WTC11 (cell line): ENCODE measurements at regions not wholly inside any gene's neighbourhood (a gene's known extent, or its start where the extent isn't known, plus 50 kb on each side); places are given as distances from the start of the nearest gene placed in this dataset.

Experiments
- ATF2 ChIP-seq: sonication (generic); formaldehyde crosslinking; IDR thresholded peaks from 2 replicates; pipeline ENCODE4 v1.8.1; 2022; ENCODE audit warnings: low read depth, missing genetic modification reagents, borderline replicate concordance
- ATF6 ChIP-seq: sonication (generic); formaldehyde crosslinking; IDR thresholded peaks from 2 replicates; pipeline ENCODE4 v1.8.1; 2023; ENCODE audit warnings: mild to moderate bottlenecking, missing genetic modification reagents
- CREB1 ChIP-seq: sonication (generic); formaldehyde crosslinking; IDR thresholded peaks from 2 replicates; pipeline ENCODE4 v1.8.0; 2023; ENCODE audit warnings: mild to moderate bottlenecking, missing genetic modification reagents
- CTCF ChIP-seq: fragments of 200-600 bp; IDR thresholded peaks from 2 replicates; pipeline ENCODE4 v1.8.0; 2022; ENCODE audit warnings: antibody characterized with exemption
- E2F1 ChIP-seq: sonication (generic); formaldehyde crosslinking; IDR thresholded peaks from 2 replicates; pipeline ENCODE4 v1.8.0; 2022; ENCODE audit warnings: mild to moderate bottlenecking, missing genetic modification reagents
- ELF4 ChIP-seq: sonication (generic); formaldehyde crosslinking; IDR thresholded peaks from 2 replicates; pipeline ENCODE4 v1.8.1; 2022; ENCODE audit warnings: low read depth, mild to moderate bottlenecking, moderate library complexity, missing genetic modification reagents
- FOXJ3 ChIP-seq: sonication (generic); formaldehyde crosslinking; IDR thresholded peaks from 2 replicates; pipeline ENCODE4 v1.9.0; 2021; ENCODE audit warnings: missing genetic modification reagents, mild to moderate bottlenecking, borderline replicate concordance
- NR2C2 ChIP-seq: sonication (generic); formaldehyde crosslinking; IDR thresholded peaks from 2 replicates; pipeline ENCODE4 v1.8.0; 2022; ENCODE audit warnings: mild to moderate bottlenecking, missing genetic modification reagents
- RELA ChIP-seq: sonication (generic); formaldehyde crosslinking; IDR thresholded peaks from 2 replicates; pipeline ENCODE4 v1.8.1; 2022; ENCODE audit warnings: missing genetic modification reagents, mild to moderate bottlenecking, borderline replicate concordance
- SMAD4 ChIP-seq: sonication (generic); formaldehyde crosslinking; IDR thresholded peaks from 2 replicates; pipeline ENCODE4 v1.8.0; 2022; ENCODE audit warnings: mild to moderate bottlenecking, missing genetic modification reagents
- ZNF138 ChIP-seq: sonication (generic); formaldehyde crosslinking; conservative IDR thresholded peaks from 2 replicates; pipeline ENCODE4 v1.8.1; 2022; ENCODE audit warnings: mild to moderate bottlenecking, moderate library complexity, missing genetic modification reagents
- TF ChIP-seq, protein P1 (sequence below): sonication (generic); formaldehyde crosslinking; conservative IDR thresholded peaks from 2 replicates; pipeline ENCODE4 v1.8.1; 2022; ENCODE audit warnings: mild to moderate bottlenecking, missing genetic modification reagents
- TF ChIP-seq, protein P2 (sequence below): sonication (generic); formaldehyde crosslinking; IDR thresholded peaks from 2 replicates; pipeline ENCODE4 v1.8.1; 2023; ENCODE audit warnings: mild to moderate bottlenecking, missing genetic modification reagents, moderate library complexity
- TF ChIP-seq, protein P3 (sequence below): sonication (generic); formaldehyde crosslinking; IDR thresholded peaks from 2 replicates; pipeline ENCODE4 v1.8.1; 2023; ENCODE audit warnings: mild to moderate bottlenecking, missing genetic modification reagents

DNA sequence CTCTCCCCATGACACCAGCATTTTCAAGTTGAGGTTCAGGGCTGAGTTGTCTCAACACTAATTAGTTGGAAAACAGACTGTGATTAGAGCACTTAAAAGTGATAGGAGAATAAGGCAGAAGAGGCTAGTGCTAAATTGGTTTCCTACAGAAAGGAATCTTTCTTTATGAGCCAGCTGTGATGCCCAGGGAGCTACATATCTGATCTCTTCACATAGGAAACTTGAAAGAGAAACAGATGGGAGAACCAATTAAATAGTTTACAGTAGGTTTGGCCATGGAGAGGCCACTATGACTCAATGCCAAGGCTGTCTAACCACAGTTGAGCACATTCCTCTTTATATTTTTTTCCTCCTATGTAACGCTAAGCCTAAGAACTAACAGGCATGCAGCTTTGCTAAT is 418.3 kb upstream of the CYRIA start:
- no peak for TF ChIP-seq CTCF
- TF ChIP-seq, protein P1, sequence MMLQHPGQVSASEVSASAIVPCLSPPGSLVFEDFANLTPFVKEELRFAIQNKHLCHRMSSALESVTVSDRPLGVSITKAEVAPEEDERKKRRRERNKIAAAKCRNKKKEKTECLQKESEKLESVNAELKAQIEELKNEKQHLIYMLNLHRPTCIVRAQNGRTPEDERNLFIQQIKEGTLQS (CRISPR knock-in tag) = no peak
- no peak for TF ChIP-seq ATF2 (CRISPR knock-in tag)
- TF ChIP-seq RELA (CRISPR knock-in tag) = no peak
- no peak for TF ChIP-seq E2F1 (CRISPR knock-in tag)
- TF ChIP-seq, protein P2, sequence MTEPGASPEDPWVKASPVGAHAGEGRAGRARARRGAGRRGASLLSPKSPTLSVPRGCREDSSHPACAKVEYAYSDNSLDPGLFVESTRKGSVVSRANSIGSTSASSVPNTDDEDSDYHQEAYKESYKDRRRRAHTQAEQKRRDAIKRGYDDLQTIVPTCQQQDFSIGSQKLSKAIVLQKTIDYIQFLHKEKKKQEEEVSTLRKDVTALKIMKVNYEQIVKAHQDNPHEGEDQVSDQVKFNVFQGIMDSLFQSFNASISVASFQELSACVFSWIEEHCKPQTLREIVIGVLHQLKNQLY (CRISPR knock-in tag) = no peak
- no peak for TF ChIP-seq FOXJ3 (CRISPR knock-in tag)
- no peak for TF ChIP-seq NR2C2
- no peak for TF ChIP-seq ELF4 (CRISPR knock-in tag)
- TF ChIP-seq ZNF138 (CRISPR knock-in tag) = no peak
- TF ChIP-seq SMAD4 (CRISPR knock-in tag) = no peak
- TF ChIP-seq CREB1 (CRISPR knock-in tag) = no peak
- TF ChIP-seq ATF6 (CRISPR knock-in tag) = no peak
- TF ChIP-seq, protein P3, sequence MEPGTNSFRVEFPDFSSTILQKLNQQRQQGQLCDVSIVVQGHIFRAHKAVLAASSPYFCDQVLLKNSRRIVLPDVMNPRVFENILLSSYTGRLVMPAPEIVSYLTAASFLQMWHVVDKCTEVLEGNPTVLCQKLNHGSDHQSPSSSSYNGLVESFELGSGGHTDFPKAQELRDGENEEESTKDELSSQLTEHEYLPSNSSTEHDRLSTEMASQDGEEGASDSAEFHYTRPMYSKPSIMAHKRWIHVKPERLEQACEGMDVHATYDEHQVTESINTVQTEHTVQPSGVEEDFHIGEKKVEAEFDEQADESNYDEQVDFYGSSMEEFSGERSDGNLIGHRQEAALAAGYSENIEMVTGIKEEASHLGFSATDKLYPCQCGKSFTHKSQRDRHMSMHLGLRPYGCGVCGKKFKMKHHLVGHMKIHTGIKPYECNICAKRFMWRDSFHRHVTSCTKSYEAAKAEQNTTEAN (CRISPR knock-in tag) = no peak
